K562 (cell line): ENCODE measurements at regions not wholly inside any gene's neighbourhood (a gene's known extent, or its start where the extent isn't known, plus 50 kb on each side); places are given as distances from the start of the nearest gene placed in this dataset.
"Not testable (repeated sequence)": the region's sequence is repeated elsewhere in the genome, so short reads cannot be mapped to it uniquely, and the experiment has no call there.

ENCODE experiments used
- ATAC-seq: fragments of 200-7000 bp; cut with Tn5 transposase; 3 replicates; pipeline ENCODE4 v1.9.1; 2020; ENCODE audit warnings: moderate library complexity
- BruUV-seq: library from RNA; stranded (reverse); fragments of 400-500 nt; replicated peaks from 2 replicates; lab custom pipeline; 2021; lab: Mats Ljungman, UMichigan
- CTCF ChIA-PET: fragments of 300-600 bp; formaldehyde crosslinking; extraction: SDS; loops from one replicate; lab custom pipeline; 2021; ENCODE audit warnings: low intra/inter-chr PET ratio; lab: Yijun Ruan, JAX
- POLR2A ChIA-PET: fragments of 300-600, 350-650 bp; sonication (Branson Sonifier 250); formaldehyde crosslinking; extraction: SDS; loops from one replicate; lab custom pipeline; 2021; ENCODE audit warnings: antibody characterized with exemption, inconsistent platforms; lab: Yijun Ruan, JAX
- DNase-seq, 4 experiments: peaks; one replicate each; pipeline versions ENCODE4 v3.0.0 to v3.0.0-alpha.2; 2011 to 2018; ENCODE audit warnings: low spot score in 3 of 4, mixed read lengths in 3 of 4; ENCODE audit errors: extremely low read depth in 1 of 4
- FAIRE-seq: peaks from 2 replicates; lab custom pipeline; 2011; peaks lifted over from hg19 to GRCh38; lab: Jason Lieb, UNC
- H2AFZ ChIP-seq: 2 replicates; pipeline ENCODE4 v1.6.0; 2011; ENCODE audit warnings: low read depth, low read length, control low read depth, inconsistent platforms
- H3K27ac ChIP-seq: fragments of 200-600 bp; 3 replicates; pipeline ENCODE4 v1.8.0; 2011; ENCODE audit warnings: low read depth, mild to moderate bottlenecking, control low read depth, inconsistent platforms, low read length, moderate library complexity, mixed read lengths; ENCODE audit errors: extremely low read depth
- H3K27me3 ChIP-seq, 2 experiments: fragments of 300-600 bp in 1 of 2; 2 replicates in 1 of 2; 3 replicates in 1 of 2; pipeline versions ENCODE4 v1.6.0 to v1.8.0; 2011; ENCODE audit warnings: inconsistent platforms in 2 of 2, low read length in 2 of 2, mild to moderate bottlenecking in 1 of 2, mixed read lengths in 1 of 2, moderate library complexity in 1 of 2; ENCODE audit not compliant: control insufficient read depth in 2 of 2, insufficient read depth in 2 of 2
- H3K36me3 ChIP-seq: fragments of 300-600 bp; 3 replicates; pipeline ENCODE4 v1.8.0; 2011; ENCODE audit warnings: mild to moderate bottlenecking, low read length, inconsistent platforms; ENCODE audit not compliant: control insufficient read depth, insufficient read depth
- H3K4me1 ChIP-seq, 2 experiments: fragments of 200-600 bp in 1 of 2; replicated peaks in 1 of 2; 2 replicates in 1 of 2; 3 replicates in 1 of 2; pipeline versions ENCODE4 v1.5.1 to v1.8.0; 2011; ENCODE audit warnings: inconsistent platforms in 2 of 2, low read length in 2 of 2, mild to moderate bottlenecking in 1 of 2, mixed read lengths in 1 of 2, moderate library complexity in 1 of 2; ENCODE audit not compliant: control insufficient read depth in 2 of 2, insufficient read depth in 2 of 2
- H3K4me2 ChIP-seq: 2 replicates; pipeline ENCODE4 v1.6.1; 2011; ENCODE audit warnings: low read length, control low read depth, inconsistent platforms, mixed read lengths; ENCODE audit not compliant: insufficient read depth
- H3K4me3 ChIP-seq: fragments of 200-600 bp; sonication (generic), shearing (Covaris generic); 2 replicates; pipeline ENCODE4 v1.5.1; 2016; ENCODE audit warnings: control low read depth, inconsistent platforms
- H3K79me2 ChIP-seq: fragments of 200-600 bp; 3 replicates; pipeline ENCODE4 v1.8.0; 2011; ENCODE audit warnings: low read length, inconsistent platforms; ENCODE audit not compliant: control insufficient read depth, insufficient read depth
- H3K9ac ChIP-seq, 2 experiments: 2 replicates each; pipeline versions ENCODE4 v1.6.0 to v1.6.1; 2011; ENCODE audit warnings: low read depth in 2 of 2, low read length in 2 of 2, control low read depth in 1 of 2, inconsistent platforms in 1 of 2, mild to moderate bottlenecking in 1 of 2, mixed read lengths in 1 of 2; ENCODE audit not compliant: insufficient read depth in 1 of 2
- H3K9me1 ChIP-seq: one replicate; pipeline ENCODE4 v1.6.0; 2011; ENCODE audit warnings: inconsistent platforms, mild to moderate bottlenecking, low read length, moderate library complexity; ENCODE audit not compliant: control insufficient read depth, insufficient read depth
- H3K9me3 ChIP-seq: replicated peaks from 2 replicates; pipeline ENCODE4 v1.5.1; 2011; ENCODE audit warnings: low read depth, low read length, inconsistent platforms; ENCODE audit not compliant: control insufficient read depth, insufficient read depth
- H4K20me1 ChIP-seq: replicated peaks from 2 replicates; pipeline ENCODE4 v1.6.1; 2011; ENCODE audit warnings: low read length, inconsistent platforms, mixed read lengths; ENCODE audit not compliant: control insufficient read depth, insufficient read depth
- FOXJ2 ChIP-seq: fragments of 200-800 bp; sonication (Bioruptor generic); IDR thresholded peaks from 2 replicates; pipeline ENCODE4 v1.6.1; 2016; ENCODE audit warnings: missing genetic modification characterization, missing compliant biosample characterization
- NONO ChIP-seq, 2 experiments: fragments of 200-400 bp in 1 of 2; fragments of 450-650 bp in 1 of 2; formaldehyde crosslinking in 1 of 2; IDR thresholded peaks; 2 replicates each; pipeline ENCODE4 v1.6.1; 2017; ENCODE audit warnings: low read depth in 2 of 2, mild to moderate bottlenecking in 2 of 2, moderate library complexity in 2 of 2, low read length in 1 of 2
- PYGO2 ChIP-seq: fragments of 450-650 bp; IDR thresholded peaks from 2 replicates; pipeline ENCODE4 v1.6.1; 2016; ENCODE audit warnings: mild to moderate bottlenecking, missing genetic modification characterization, moderate library complexity, missing compliant biosample characterization
- RBFOX2 ChIP-seq: fragments of 200-400 bp; formaldehyde crosslinking; IDR thresholded peaks from 2 replicates; pipeline ENCODE4 v1.6.1; 2017; ENCODE audit warnings: low read depth, mild to moderate bottlenecking, low read length, moderate library complexity
- RBM39 ChIP-seq: fragments of 200-400 bp; formaldehyde crosslinking; optimal IDR thresholded peaks from 2 replicates; pipeline ENCODE3; 2018; ENCODE audit warnings: low read depth, low read length
- SOX6 ChIP-seq: fragments of 450-650 bp; IDR thresholded peaks from 2 replicates; pipeline ENCODE4 v1.6.1; 2014; ENCODE audit warnings: mild to moderate bottlenecking
- ZNF316 ChIP-seq: fragments of 450-650 bp; IDR thresholded peaks from 2 replicates; pipeline ENCODE4 v1.6.1; 2016
- ZNF449 ChIP-seq: fragments of 250-450 bp; sonication (Bioruptor Pico); IDR thresholded peaks from 2 replicates; pipeline ENCODE4 v1.8.0; 2022; ENCODE audit warnings: moderate library complexity, mild to moderate bottlenecking, inconsistent platforms
- ZNF639 ChIP-seq, 2 experiments: fragments of 200-800 bp in 1 of 2; sonication (Bioruptor generic) in 1 of 2; sonication (generic) in 1 of 2; formaldehyde crosslinking in 1 of 2; IDR thresholded peaks in 1 of 2; conservative IDR thresholded peaks in 1 of 2; 2 replicates each; pipeline versions ENCODE4 v1.5.0 to v1.6.1; 2016 to 2020; ENCODE audit warnings: missing compliant biosample characterization in 1 of 2, missing genetic modification characterization in 1 of 2, missing genetic modification reagents in 1 of 2
- WGBS: fragments of 100-300 bp; shearing (Covaris generic); methylation state at CpG from one replicate; pipeline ENCODE4 v1.1.6; 2016; ENCODE audit warnings: low coverage, mixed read lengths; ENCODE audit not compliant: insufficient coverage; ENCODE audit errors: missing lambda C conversion rate; 5-methylcytosine and 5-hydroxymethylcytosine counted together
- in situ Hi-C: fragments of 300-500 bp; cut with MboI; formaldehyde crosslinking; loops from 4 replicates; pipeline ENCODE4 v1.15.0; 2018; ENCODE audit warnings: inconsistent platforms, mixed read lengths
- intact Hi-C: fragments of 100-400 bp; cut with micrococcal nuclease; formaldehyde crosslinking; loops from 2 replicates; pipeline ENCODE4 v1.14.2; 2022

- Histone ChIP-seq H4K20me1 (no peaks in the 10 kb centered on the region), H3K27ac (no peak overlapping the region), H3K9me3 (no peaks in the 10 kb centered on the region), H3K27me3 (no peaks in the 10 kb centered on the region), H3K36me3 (no peaks in the 10 kb centered on the region), H2AFZ (no peak overlapping the region), H3K79me2 (no peaks in the 10 kb centered on the region), H3K4me2 (no peak overlapping the region), H3K9me1 (no peaks in the 10 kb centered on the region), H3K4me3 (no peak overlapping the region), H3K4me1 (no peaks in the 10 kb centered on the region), H3K9ac (no peak overlapping the region)
- no TSS peak for BruUV-seq
- in situ Hi-C loops = no loop called here
- DNase-seq (no peak), FAIRE-seq (no peak), ATAC-seq (no peak)
- POLR2A ChIA-PET = no interaction called here
- CTCF ChIA-PET = no interaction called here
- 2% methylated on average over 6 of the region's 6 CpGs for WGBS
- intact Hi-C loops = no loop called here
- no peak for TF ChIP-seq SOX6
- TF ChIP-seq PYGO2 (tag) = no peak
- no peak for TF ChIP-seq ZNF316
- TF ChIP-seq ZNF639 (CRISPR knock-in tag; conservative IDR thresholded peaks at IDR 0.05 in 1 of 2, IDR thresholded peaks at IDR 0.05 in 1 of 2) = no peak
- TF ChIP-seq FOXJ2 (tag) = no peak
- no peak for TF ChIP-seq RBFOX2
- no peak for TF ChIP-seq ZNF449 (CRISPR knock-in tag)
- TF ChIP-seq RBM39 = no peak
- TF ChIP-seq NONO (IDR thresholded peaks at IDR 0.05; ENCODE audit: low read depth in 2 of 2, low read length in 1 of 2) = no peak
Measured at GRCh38 chr3:20622304-20622703, 436.3 kb upstream of the SGO1 start.

DNA sequence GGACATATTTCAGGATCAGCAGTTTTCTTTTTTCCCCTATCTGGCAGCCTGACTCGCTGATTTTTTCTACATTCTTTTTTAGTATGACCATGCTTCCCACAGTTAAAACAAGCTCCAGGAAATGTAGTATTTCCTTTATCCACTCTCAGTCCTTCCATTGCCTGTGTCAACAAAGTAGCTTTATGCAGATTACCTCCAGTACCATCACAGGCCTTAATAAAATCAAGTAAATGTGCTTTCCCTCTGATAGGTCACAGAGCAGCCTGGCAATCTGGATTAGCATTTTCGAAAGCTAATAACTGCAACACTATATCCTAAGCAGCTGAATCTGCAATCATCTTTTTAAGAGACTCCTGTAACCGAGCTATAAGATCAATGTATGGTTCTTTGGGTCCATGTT lies 432.6 kb upstream of the SGO1 start:
- 2% methylated on average over 3 of the region's 3 CpGs for WGBS
- H3K9me1 ChIP-seq, POLR2A ChIA-PET, in situ Hi-C loops, H3K4me3 ChIP-seq, H4K20me1 ChIP-seq, BruUV-seq, H3K9ac ChIP-seq, H3K27ac ChIP-seq, FAIRE-seq, H3K27me3 ChIP-seq, H3K9me3 ChIP-seq, H3K79me2 ChIP-seq, intact Hi-C loops, H2AFZ ChIP-seq, H3K36me3 ChIP-seq, CTCF ChIA-PET, H3K4me1 ChIP-seq, H3K4me2 ChIP-seq, DNase-seq, ATAC-seq: not testable (repeated sequence)
